ENCODE measurements at regions not wholly inside any gene's neighbourhood (a gene's known extent, or its start where the extent isn't known, plus 50 kb on each side); places are given as distances from the start of the nearest gene placed in this dataset.

GRCh38 chr4:86530183-86530582 lies 63.9 kb upstream of the PTPN13 start:
- no peak for DNase-seq

DNA sequence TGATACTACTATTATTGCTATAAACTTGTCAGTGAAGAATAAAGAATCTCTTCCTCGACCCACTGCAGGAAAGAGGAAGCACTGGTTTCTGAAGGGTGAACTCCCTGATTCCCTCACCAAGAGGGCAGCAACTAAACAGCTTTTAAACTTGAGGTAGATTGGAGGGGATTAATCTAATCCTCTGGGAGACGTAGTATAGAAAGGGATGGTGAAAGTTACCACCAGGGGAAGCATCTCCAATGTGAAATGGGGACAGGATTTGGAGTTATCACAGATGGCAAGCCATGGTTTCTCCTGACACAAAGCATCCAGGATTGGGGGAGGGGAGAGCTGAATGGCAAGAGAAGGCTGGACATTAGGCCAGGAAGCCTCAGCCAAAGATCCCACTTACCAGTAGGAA lies 62.7 kb upstream of the PTPN13 start:
- DNase-seq, result no peak

GRCh38 chr4:86532851-86533250 lies 61.3 kb upstream of the PTPN13 start:
- no peak for DNase-seq

DNA sequence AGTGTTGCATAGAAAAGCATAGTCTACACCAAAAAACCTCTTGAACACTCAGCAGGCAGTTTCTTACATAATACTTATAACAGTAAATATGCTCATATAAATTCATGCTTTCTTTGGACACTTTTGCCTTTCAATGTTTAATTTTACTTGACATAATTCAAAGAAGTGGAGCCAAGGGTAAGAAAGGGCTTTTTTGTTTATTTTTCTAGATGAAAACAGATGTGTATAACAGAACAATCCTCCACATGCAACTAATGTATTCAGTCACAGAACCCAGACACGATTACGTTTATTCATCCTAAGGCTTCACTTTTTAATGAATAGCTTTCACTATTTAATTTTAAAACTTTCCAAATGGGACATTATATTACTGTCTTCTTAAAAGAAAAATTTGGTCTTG lies 58.0 kb upstream of the PTPN13 start:
- no peak for DNase-seq

- DNase-seq, result no peak
Observed at GRCh38 chr4:86542319-86543027, 51.6 kb upstream of the PTPN13 start.

DNA sequence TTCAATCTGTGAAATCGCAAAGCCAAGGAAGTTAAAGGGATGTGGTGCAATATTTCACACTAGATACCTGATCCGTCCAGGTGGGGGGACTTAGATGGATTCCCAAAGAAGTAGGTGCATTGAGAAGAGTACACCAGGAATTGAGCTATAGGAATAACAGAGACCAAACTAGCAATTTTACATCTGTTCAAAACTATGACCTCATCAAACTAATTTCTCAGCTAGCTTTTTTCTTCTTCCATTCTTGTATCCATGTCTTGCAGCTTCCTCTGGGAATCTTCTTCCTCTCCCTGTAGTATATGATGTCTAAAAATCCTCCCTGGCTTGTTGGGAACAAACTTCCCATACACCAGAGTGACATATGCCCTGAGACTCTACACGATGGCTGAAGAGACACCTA lies 51.0 kb upstream of the PTPN13 start:
- DNase-seq, result no peak

- DNase-seq, result no peak
Observed at GRCh38 chr4:86543560-86544309, 50.4 kb upstream of the PTPN13 start.

DNA sequence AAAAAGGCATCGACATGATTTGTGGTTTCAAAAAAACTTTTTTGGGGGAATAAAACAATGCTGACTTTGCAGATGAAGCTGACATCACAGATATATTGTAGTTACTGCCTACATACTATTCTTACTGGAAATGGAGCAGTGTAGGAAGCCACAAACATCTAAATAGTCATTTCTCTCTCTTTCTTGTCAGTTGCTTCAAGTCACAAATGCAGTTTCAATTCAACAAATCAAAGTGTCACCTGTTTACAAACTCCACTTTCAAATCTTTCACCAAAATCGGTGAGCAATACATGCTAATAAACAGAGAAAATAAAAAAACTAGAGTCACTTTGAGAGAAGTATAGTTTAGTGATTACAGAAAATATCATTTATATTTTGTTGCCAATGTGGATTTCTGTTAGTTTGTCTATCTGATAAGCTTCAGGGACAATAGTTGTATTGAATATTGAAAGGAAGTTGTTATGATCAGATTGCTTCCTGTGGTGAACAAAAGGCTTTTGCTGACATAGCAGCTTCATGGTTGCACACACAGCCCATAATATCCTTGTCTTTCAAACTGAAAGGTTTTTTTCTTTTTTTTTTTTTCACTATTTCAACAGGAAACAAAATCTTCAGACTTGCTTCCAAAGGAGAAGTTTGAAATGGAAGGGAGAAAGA lies 49.7 kb upstream of the PTPN13 start:
- DNase-seq, result no peak

Data from T-helper 9 cell (primary cell).